Common myeloid progenitor, CD34-positive (primary cell): ENCODE measurements at regions not wholly inside any gene's neighbourhood (a gene's known extent, or its start where the extent isn't known, plus 50 kb on each side); places are given as distances from the start of the nearest gene placed in this dataset.

Source experiments
- CTCF ChIA-PET: fragments of 350-600 bp; sonication (Branson Sonifier 250); formaldehyde crosslinking; loops from one replicate; lab custom pipeline; 2021; ENCODE audit warnings: antibody characterized with exemption; lab: Charles Lee
- POLR2A ChIA-PET: fragments of 350-600 bp; sonication (Branson Sonifier 250); formaldehyde crosslinking; loops from one replicate; lab custom pipeline; 2021; ENCODE audit warnings: antibody characterized with exemption; lab: Charles Lee
- DNase-seq, 3 donors: peaks; one replicate each; pipeline versions ENCODE4 v3.0.0 to v3.0.0-alpha.2; 2013
- H3K27ac ChIP-seq, 2 experiments: 1 replicate in 1 of 2; 2 replicates in 1 of 2; pipeline ENCODE4 v1.7.0; 2013; ENCODE audit warnings: inconsistent platforms in 2 of 2, low read length in 2 of 2, mild to moderate bottlenecking in 2 of 2, low read depth in 1 of 2, moderate library complexity in 1 of 2; ENCODE audit not compliant: severe bottlenecking in 2 of 2, insufficient read depth in 1 of 2, poor library complexity in 1 of 2
- H3K27me3 ChIP-seq, 5 experiments: replicated peaks in 2 of 5; 1 replicate in 3 of 5; 2 replicates in 2 of 5; pipeline versions ENCODE4 v1.6.1 to v1.7.0; 2013; ENCODE audit warnings: low read length in 4 of 5, mild to moderate bottlenecking in 2 of 5, moderate library complexity in 2 of 5, inconsistent platforms in 1 of 5; ENCODE audit not compliant: insufficient read depth in 5 of 5, control insufficient read depth in 4 of 5
- H3K36me3 ChIP-seq, 4 experiments: 1 replicate in 2 of 4; 2 replicates in 2 of 4; pipeline versions ENCODE4 v1.6.1 to v1.7.0; 2013; ENCODE audit warnings: low read length in 3 of 4, control low read depth in 1 of 4, mild to moderate bottlenecking in 1 of 4; ENCODE audit not compliant: control insufficient read depth in 4 of 4, insufficient read depth in 4 of 4
- H3K4me1 ChIP-seq, 4 experiments: 1 replicate in 3 of 4; 2 replicates in 1 of 4; pipeline versions ENCODE4 v1.6.1 to v1.7.1; 2013; ENCODE audit warnings: low read length in 3 of 4, mild to moderate bottlenecking in 3 of 4, control low read depth in 1 of 4, inconsistent platforms in 1 of 4, moderate library complexity in 1 of 4; ENCODE audit not compliant: control insufficient read depth in 4 of 4, insufficient read depth in 4 of 4; ENCODE audit errors: control extremely low read depth in 1 of 4
- H3K4me3 ChIP-seq, 7 experiments: 1 replicate in 4 of 7; 2 replicates in 3 of 7; pipeline versions ENCODE4 v1.5.1 to v1.7.0; 2013; ENCODE audit warnings: mild to moderate bottlenecking in 7 of 7, low read length in 6 of 7, moderate library complexity in 6 of 7, inconsistent platforms in 2 of 7, low read depth in 2 of 7, control low read depth in 1 of 7; ENCODE audit not compliant: insufficient read depth in 4 of 7, control insufficient read depth in 1 of 7; ENCODE audit errors: extremely low read depth in 1 of 7
- H3K9me3 ChIP-seq, 5 experiments: 1 replicate in 4 of 5; 2 replicates in 1 of 5; pipeline versions ENCODE4 v1.6.1 to v1.7.1; 2013; ENCODE audit warnings: low read length in 4 of 5, mild to moderate bottlenecking in 2 of 5, inconsistent platforms in 1 of 5, low read depth in 1 of 5, moderate library complexity in 1 of 5; ENCODE audit not compliant: control insufficient read depth in 4 of 5, insufficient read depth in 2 of 5; ENCODE audit errors: control extremely low read depth in 1 of 5
- WGBS: methylation state at CpG from one replicate; pipeline ENCODE4 v1.1.5; 2013; ENCODE audit not compliant: insufficient coverage; 5-methylcytosine and 5-hydroxymethylcytosine counted together

GRCh38 chr18:61085036-61085435 is 248.2 kb upstream of the CDH20 start:
- no peak for DNase-seq
- POLR2A ChIA-PET: no interaction called here
- Histone ChIP-seq H3K4me1 (no peaks in the 10 kb centered on the region), H3K4me3 (no peak overlapping the region), H3K36me3 (no peaks in the 10 kb centered on the region), H3K9me3 (no peaks in the 10 kb centered on the region), H3K27ac (no peak overlapping the region), H3K27me3 (no peaks in the 10 kb centered on the region)
- WGBS: 91% methylated on average over 1 of the region's 3 CpGs
- CTCF ChIA-PET: no interaction called here

- no peak for DNase-seq
- POLR2A ChIA-PET: no interaction called here
- CTCF ChIA-PET: interaction anchor here (1.8 kb wide), 1 partner anchor 9 kb away, joined by 5 read pairs; no protein-coding TSS in a partner anchor
- Histone ChIP-seq H3K4me1 (no peaks in the 10 kb centered on the region), H3K27me3 (no peaks in the 10 kb centered on the region), H3K4me3 (no peak overlapping the region), H3K9me3 (no peaks in the 10 kb centered on the region), H3K27ac (no peak overlapping the region), H3K36me3 (no peaks in the 10 kb centered on the region)
These were observed 247.5 kb upstream of the CDH20 start for GRCh38 chr18:61085761-61086160.

- DNase-seq: no peak
- H3K9me3 ChIP-seq: no peaks in the 10 kb centered on the region
- H3K27me3 ChIP-seq: no peaks in the 10 kb centered on the region
- ChIA-PET CTCF (interaction anchor here (1.8 kb wide), 1 partner anchor 9 kb away, joined by 5 read pairs; no protein-coding TSS in a partner anchor), POLR2A (no interaction called here)
- H3K27ac ChIP-seq: no peak overlapping the region
- no peak overlapping the region for H3K4me3 ChIP-seq
- H3K36me3 ChIP-seq: no peaks in the 10 kb centered on the region
- 100% methylated on average over 4 of the region's 4 CpGs for WGBS
- H3K4me1 ChIP-seq: no peaks in the 10 kb centered on the region
These were observed 246.6 kb upstream of the CDH20 start for GRCh38 chr18:61086657-61087056.

GRCh38 chr18:61091379-61091778 is 241.9 kb upstream of the CDH20 start:
- DNase-seq: no peak
- H3K9me3 ChIP-seq: no peaks in the 10 kb centered on the region
- H3K27me3 ChIP-seq: no peaks in the 10 kb centered on the region
- no CpG with 5 or more reads among the region's 1 CpG for WGBS
- no peaks in the 10 kb centered on the region for H3K36me3 ChIP-seq
- no peak overlapping the region for H3K27ac ChIP-seq
- ChIA-PET CTCF (no interaction called here), POLR2A (no interaction called here)
- H3K4me1 ChIP-seq: no peaks in the 10 kb centered on the region
- H3K4me3 ChIP-seq: no peak overlapping the region

GRCh38 chr18:61093965-61094364 is 239.3 kb upstream of the CDH20 start:
- WGBS: 100% methylated on average over 1 of the region's 2 CpGs
- Histone ChIP-seq H3K9me3 (no peaks in the 10 kb centered on the region), H3K27ac (no peak overlapping the region), H3K27me3 (no peaks in the 10 kb centered on the region), H3K36me3 (no peaks in the 10 kb centered on the region), H3K4me3 (no peak overlapping the region), H3K4me1 (no peaks in the 10 kb centered on the region)
- ChIA-PET POLR2A (no interaction called here), CTCF (no interaction called here)
- DNase-seq: no peak

- Histone ChIP-seq H3K27me3 (no peaks in the 10 kb centered on the region), H3K4me1 (no peaks in the 10 kb centered on the region), H3K27ac (no peak overlapping the region), H3K4me3 (no peak overlapping the region), H3K36me3 (no peaks in the 10 kb centered on the region), H3K9me3 (no peaks in the 10 kb centered on the region)
- no peak for DNase-seq
- WGBS: 90% methylated on average over 2 of the region's 2 CpGs
- ChIA-PET POLR2A (no interaction called here), CTCF (no interaction called here)
These were observed 237.0 kb upstream of the CDH20 start for GRCh38 chr18:61096226-61096625.

- ChIA-PET POLR2A (no interaction called here), CTCF (no interaction called here)
- H3K27me3 ChIP-seq: no peaks in the 10 kb centered on the region
- no peak overlapping the region for H3K4me3 ChIP-seq
- no peak for DNase-seq
- no peak overlapping the region for H3K27ac ChIP-seq
- no peaks in the 10 kb centered on the region for H3K9me3 ChIP-seq
- H3K36me3 ChIP-seq: no peaks in the 10 kb centered on the region
- no peaks in the 10 kb centered on the region for H3K4me1 ChIP-seq
- no CpG with 5 or more reads among the region's 1 CpG for WGBS
These were observed 226.1 kb upstream of the CDH20 start for GRCh38 chr18:61107113-61107512.
